Testis (tissue), 2 donors: ENCODE measurements at regions not wholly inside any gene's neighbourhood (a gene's known extent, or its start where the extent isn't known, plus 50 kb on each side); places are given as distances from the start of the nearest gene placed in this dataset.

Experiments used
- DNase-seq: peaks from one replicate; pipeline ENCODE4 v3.0.0-alpha.2; 2019
- H3K27ac ChIP-seq, 2 donors: fragments of 200-600 bp; sonication (generic); one replicate each; pipeline ENCODE4 v1.5.1; 2019
- H3K27me3 ChIP-seq: fragments of 200-600 bp; sonication (generic); one replicate; pipeline ENCODE4 v1.5.1; 2019
- H3K36me3 ChIP-seq: fragments of 200-600 bp; sonication (generic); one replicate; pipeline ENCODE4 v1.5.1; 2017; ENCODE audit warnings: low read depth; ENCODE audit errors: missing control alignments
- H3K4me1 ChIP-seq: fragments of 200-600 bp; sonication (generic); one replicate; pipeline ENCODE4 v1.5.1; 2019
- H3K4me3 ChIP-seq, 2 donors: fragments of 200-600 bp; sonication (generic); one replicate each; pipeline ENCODE4 v1.5.1; 2017 to 2019
- H3K9me3 ChIP-seq: fragments of 200-600 bp; sonication (generic); one replicate; pipeline ENCODE4 v1.5.1; 2017
- POLR2A ChIP-seq: fragments of 450-650 bp; IDR thresholded peaks from one replicate; pipeline ENCODE4 v1.6.1; 2017; ENCODE audit warnings: antibody characterized with exemption, mild to moderate bottlenecking, moderate library complexity
- WGBS, 2 donors: methylation state at CpG; one replicate each; pipeline ENCODE4 v1.1.5; 2018; 5-methylcytosine and 5-hydroxymethylcytosine counted together
- intact Hi-C: fragments of 100-400 bp; cut with DNase I; formaldehyde crosslinking; loops from one replicate; pipeline ENCODE4 v1.15.1; 2023; ENCODE audit warnings: low total_unique reads
- TF ChIP-seq, protein P1 (sequence below), 3 experiments: fragments of 450-650 bp in 2 of 3; fragments of 200-600 bp in 1 of 3; sonication (generic) in 1 of 3; IDR thresholded peaks; one replicate each; pipeline ENCODE4 v1.5.1; 2016 to 2019; ENCODE audit warnings: antibody characterized with exemption in 3 of 3, mild to moderate bottlenecking in 2 of 3, moderate library complexity in 1 of 3

DNA sequence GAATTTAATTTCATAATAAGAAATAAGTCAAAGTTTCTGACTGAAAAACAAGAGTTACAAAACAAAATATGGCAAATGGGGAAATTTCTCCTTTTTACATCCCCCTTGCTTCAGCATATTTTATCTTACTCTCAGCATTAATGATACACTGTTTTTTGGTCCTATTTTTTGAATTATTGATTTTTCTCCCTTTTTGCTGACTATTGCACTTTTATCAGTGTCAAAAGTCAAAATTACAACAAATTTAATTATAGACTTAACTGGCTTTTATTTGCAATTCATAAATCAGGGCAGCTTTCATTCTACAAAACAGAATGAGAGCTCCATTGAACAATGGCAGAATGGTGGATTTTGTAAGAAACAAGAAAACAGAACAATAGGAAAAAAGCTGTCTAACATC lies 901.9 kb downstream of the FAT4 start:
- no peaks in the 10 kb centered on the region for H3K27me3 ChIP-seq
- H3K36me3 ChIP-seq, result no peaks in the 10 kb centered on the region
- no peak overlapping the region for H3K4me3 ChIP-seq
- TF ChIP-seq, protein P1, sequence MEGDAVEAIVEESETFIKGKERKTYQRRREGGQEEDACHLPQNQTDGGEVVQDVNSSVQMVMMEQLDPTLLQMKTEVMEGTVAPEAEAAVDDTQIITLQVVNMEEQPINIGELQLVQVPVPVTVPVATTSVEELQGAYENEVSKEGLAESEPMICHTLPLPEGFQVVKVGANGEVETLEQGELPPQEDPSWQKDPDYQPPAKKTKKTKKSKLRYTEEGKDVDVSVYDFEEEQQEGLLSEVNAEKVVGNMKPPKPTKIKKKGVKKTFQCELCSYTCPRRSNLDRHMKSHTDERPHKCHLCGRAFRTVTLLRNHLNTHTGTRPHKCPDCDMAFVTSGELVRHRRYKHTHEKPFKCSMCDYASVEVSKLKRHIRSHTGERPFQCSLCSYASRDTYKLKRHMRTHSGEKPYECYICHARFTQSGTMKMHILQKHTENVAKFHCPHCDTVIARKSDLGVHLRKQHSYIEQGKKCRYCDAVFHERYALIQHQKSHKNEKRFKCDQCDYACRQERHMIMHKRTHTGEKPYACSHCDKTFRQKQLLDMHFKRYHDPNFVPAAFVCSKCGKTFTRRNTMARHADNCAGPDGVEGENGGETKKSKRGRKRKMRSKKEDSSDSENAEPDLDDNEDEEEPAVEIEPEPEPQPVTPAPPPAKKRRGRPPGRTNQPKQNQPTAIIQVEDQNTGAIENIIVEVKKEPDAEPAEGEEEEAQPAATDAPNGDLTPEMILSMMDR (IDR thresholded peaks at IDR 0.05), result no peak
- no peaks in the 10 kb centered on the region for H3K4me1 ChIP-seq
- intact Hi-C loops, result no loop called here
- no peak for DNase-seq
- H3K9me3 ChIP-seq, result no peaks in the 10 kb centered on the region
- no peak overlapping the region for H3K27ac ChIP-seq

DNA sequence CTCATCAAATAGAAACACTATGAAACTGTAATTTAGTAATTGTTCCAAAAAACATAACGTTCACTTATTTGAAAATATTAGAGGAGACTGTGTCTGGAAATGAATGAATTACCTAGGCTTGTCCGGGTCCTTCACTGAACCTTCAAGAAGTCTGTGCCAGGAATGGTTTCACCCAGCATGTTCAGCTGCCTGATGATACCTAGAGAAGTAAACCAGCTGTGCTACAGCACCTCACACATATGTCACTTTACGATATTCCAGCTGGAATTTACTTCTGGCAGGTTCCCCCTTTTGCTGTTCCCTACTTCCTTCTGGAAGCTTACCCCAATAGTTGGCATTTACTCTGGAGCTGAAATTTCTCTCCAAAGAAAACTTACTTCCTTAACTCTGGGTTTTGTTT lies 906.5 kb downstream of the FAT4 start:
- TF ChIP-seq POLR2A, result no peak
- TF ChIP-seq, protein P1 (IDR thresholded peaks at IDR 0.05), result no peak
- WGBS, 2 donors, result 56 to 66% methylated on average over 3 of the region's 3 CpGs
- intact Hi-C loops, result no loop called here

DNA sequence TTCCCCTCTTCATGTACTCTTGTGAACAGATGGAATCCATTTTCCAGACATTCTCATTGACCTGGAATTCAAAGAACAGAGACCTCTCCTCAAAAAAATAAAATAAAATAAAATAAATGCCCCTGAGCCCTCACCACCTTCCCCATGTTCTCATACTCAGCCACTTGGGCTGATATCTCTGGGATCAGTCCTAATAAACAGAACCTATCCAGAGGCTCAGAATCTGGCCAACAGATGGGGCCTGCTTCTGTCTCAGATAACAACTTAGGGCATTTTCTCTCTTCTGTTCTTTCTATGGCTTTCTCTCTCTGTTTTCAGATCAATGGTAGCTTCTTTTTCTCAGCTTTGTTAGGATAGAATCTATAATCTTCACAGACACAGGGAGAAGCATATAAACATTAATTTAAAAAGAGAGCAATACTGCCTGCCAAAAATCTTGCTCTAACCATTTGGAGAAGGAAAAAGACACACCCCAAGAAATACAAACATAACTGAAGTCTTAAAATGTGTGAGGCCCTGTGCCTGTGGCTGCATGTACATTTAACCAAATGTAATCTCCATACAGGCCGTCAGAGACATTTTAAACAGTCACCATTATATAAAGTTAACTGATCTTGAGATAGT lies 907.1 kb downstream of the FAT4 start:
- no peak for TF ChIP-seq POLR2A
- TF ChIP-seq, protein P1 (IDR thresholded peaks at IDR 0.05), result no peak
- Histone ChIP-seq H3K27me3 (no peaks in the 10 kb centered on the region), H3K9me3 (no peaks in the 10 kb centered on the region), H3K27ac (no peak overlapping the region), H3K4me3 (no peak overlapping the region), H3K4me1 (no peaks in the 10 kb centered on the region), H3K36me3 (no peaks in the 10 kb centered on the region)
- intact Hi-C loops, result no loop called here
- 82 to 88% methylated on average over 1 of the region's 1 CpG for WGBS, 2 donors
- no peak for DNase-seq

More for the DNA sequence above, 906.5 kb downstream of the FAT4 start:
- Histone ChIP-seq H3K27ac (no peak overlapping the region), H3K27me3 (no peaks in the 10 kb centered on the region), H3K4me1 (no peaks in the 10 kb centered on the region), H3K9me3 (no peaks in the 10 kb centered on the region), H3K36me3 (no peaks in the 10 kb centered on the region), H3K4me3 (no peak overlapping the region)
- no peak for DNase-seq

DNA sequence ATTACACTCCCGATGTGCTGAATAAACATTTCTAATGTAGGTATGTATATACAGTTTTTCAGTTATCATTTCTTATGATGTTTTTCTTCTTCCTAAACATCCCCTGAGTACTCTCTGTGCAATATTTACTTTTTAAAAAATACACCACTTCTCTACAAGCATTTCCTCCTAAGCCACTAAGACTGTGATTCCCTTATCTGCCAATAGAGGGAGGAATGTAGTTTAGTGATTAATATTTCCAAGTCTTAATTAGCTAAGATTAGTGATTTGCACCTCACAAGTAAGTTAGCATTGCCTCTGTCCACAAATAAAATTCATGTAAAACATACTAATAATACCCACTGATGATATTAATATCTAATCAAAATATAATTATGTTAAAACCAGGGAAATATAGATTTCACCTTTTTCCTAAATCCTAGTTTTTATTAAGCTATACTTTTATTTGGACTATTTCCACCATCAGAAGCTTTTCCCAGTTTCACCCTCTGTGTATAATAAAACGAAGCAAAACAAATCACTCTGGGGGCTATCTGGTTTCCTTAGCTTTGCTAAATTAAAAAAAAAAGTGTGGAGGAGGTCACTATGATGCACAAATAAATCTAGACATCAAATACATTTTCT lies 909.1 kb downstream of the FAT4 start:
- no peaks in the 10 kb centered on the region for H3K27me3 ChIP-seq
- H3K9me3 ChIP-seq, result no peaks in the 10 kb centered on the region
- no peak overlapping the region for H3K27ac ChIP-seq
- WGBS, 2 donors, result 88 to 92% methylated on average over 2 of the region's 2 CpGs
- H3K4me3 ChIP-seq, result no peak overlapping the region
- H3K4me1 ChIP-seq, result no peaks in the 10 kb centered on the region
- intact Hi-C loops, result no loop called here
- no peak for DNase-seq
- no peak for TF ChIP-seq POLR2A
- TF ChIP-seq, protein P1 (IDR thresholded peaks at IDR 0.05), result peak in 2 of 3 experiments; percentile 6 to 63
- H3K36me3 ChIP-seq, result no peaks in the 10 kb centered on the region

DNA sequence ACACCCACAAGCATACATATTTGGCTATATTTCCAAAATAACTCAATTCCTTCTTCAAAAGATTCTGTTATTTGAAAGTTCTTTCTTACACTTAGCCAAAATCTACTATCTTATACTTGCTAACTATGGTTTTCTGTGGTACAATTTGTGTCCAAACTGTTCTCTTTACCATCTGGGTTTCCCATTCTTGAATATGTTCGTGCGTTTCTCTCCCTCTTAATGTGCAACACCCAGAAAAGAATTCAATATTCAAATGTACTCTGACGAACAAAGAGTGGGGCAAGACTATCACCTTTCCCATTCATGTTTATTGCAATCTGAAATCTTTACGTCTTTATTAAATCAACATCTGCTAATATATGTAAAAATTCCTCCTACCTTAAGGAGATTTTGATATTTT lies 912.7 kb downstream of the FAT4 start:
- no peaks in the 10 kb centered on the region for H3K27me3 ChIP-seq
- no peak overlapping the region for H3K27ac ChIP-seq
- TF ChIP-seq, protein P1 (IDR thresholded peaks at IDR 0.05), result no peak
- TF ChIP-seq POLR2A, result no peak
- DNase-seq, result no peak
- H3K36me3 ChIP-seq, result no peaks in the 10 kb centered on the region
- no peaks in the 10 kb centered on the region for H3K9me3 ChIP-seq
- intact Hi-C loops, result no loop called here
- WGBS, 2 donors, result 94 to 95% methylated on average over 4 of the region's 4 CpGs
- no peaks in the 10 kb centered on the region for H3K4me1 ChIP-seq
- H3K4me3 ChIP-seq, result no peak overlapping the region
